ENCODE measurements at regions not wholly inside any gene's neighbourhood (a gene's known extent, or its start where the extent isn't known, plus 50 kb on each side); places are given as distances from the start of the nearest gene placed in this dataset.

GRCh38 chr3:176362191-176362731 lies 835.0 kb downstream of the TBL1XR1 start:
- Histone ChIP-seq H3K79me2 (ENCODE audit: insufficient read depth, low read depth) (no peaks in the 10 kb centered on the region), H3K4me1 (ENCODE audit: low read depth, poor library complexity, severe bottlenecking) (no peaks in the 10 kb centered on the region), H3K27ac (no peak overlapping the region), H3K4me2 (no peak overlapping the region), H3K27me3 (ENCODE audit: insufficient read depth, low read depth) (no peaks in the 10 kb centered on the region), H3K9ac (no peak overlapping the region), H4K20me1 (ENCODE audit: insufficient read depth) (no peaks in the 10 kb centered on the region), H3K4me3 (IDR thresholded peaks at IDR 0.05; ENCODE audit: insufficient read depth, low read depth, low read length) (no peak overlapping the region), H2AFZ (ENCODE audit: low read depth) (no peak overlapping the region), H3K36me3 (ENCODE audit: insufficient read depth) (no peaks in the 10 kb centered on the region)
- no peak for TF ChIP-seq CTCF (conservative IDR thresholded peaks at IDR 0.05; ENCODE audit: low read depth, low read length)

- Histone ChIP-seq H3K79me2 (ENCODE audit: insufficient read depth, low read depth) (no peaks in the 10 kb centered on the region), H3K27ac (no peak overlapping the region), H3K4me3 (IDR thresholded peaks at IDR 0.05; ENCODE audit: insufficient read depth, low read depth, low read length) (no peak overlapping the region), H3K27me3 (ENCODE audit: insufficient read depth, low read depth) (no peaks in the 10 kb centered on the region), H3K9ac (no peak overlapping the region), H3K4me2 (no peak overlapping the region), H3K36me3 (ENCODE audit: insufficient read depth) (no peaks in the 10 kb centered on the region), H3K4me1 (ENCODE audit: low read depth, poor library complexity, severe bottlenecking) (no peaks in the 10 kb centered on the region), H2AFZ (ENCODE audit: low read depth) (no peak overlapping the region), H4K20me1 (ENCODE audit: insufficient read depth) (no peaks in the 10 kb centered on the region)
- TF ChIP-seq CTCF (conservative IDR thresholded peaks at IDR 0.05; ENCODE audit: low read depth, low read length), result no peak; the same call in 1 of the 2 replicates
Measured at GRCh38 chr3:176359211-176359610, 838.1 kb downstream of the TBL1XR1 start.

GRCh38 chr3:176357891-176358290 lies 839.4 kb downstream of the TBL1XR1 start:
- Histone ChIP-seq H3K9ac (no peak overlapping the region; the same call in 1 of the 2 replicates), H3K27ac (no peak overlapping the region), H3K36me3 (ENCODE audit: insufficient read depth) (no peaks in the 10 kb centered on the region), H3K4me1 (ENCODE audit: low read depth, poor library complexity, severe bottlenecking) (no peaks in the 10 kb centered on the region), H3K79me2 (ENCODE audit: insufficient read depth, low read depth) (no peaks in the 10 kb centered on the region), H4K20me1 (ENCODE audit: insufficient read depth) (no peaks in the 10 kb centered on the region), H2AFZ (ENCODE audit: low read depth) (no peak overlapping the region), H3K27me3 (ENCODE audit: insufficient read depth, low read depth) (no peaks in the 10 kb centered on the region), H3K4me2 (no peak overlapping the region), H3K4me3 (IDR thresholded peaks at IDR 0.05; ENCODE audit: insufficient read depth, low read depth, low read length) (no peak overlapping the region)
- TF ChIP-seq CTCF (conservative IDR thresholded peaks at IDR 0.05; ENCODE audit: low read depth, low read length), result no peak

GRCh38 chr3:176354843-176355242 lies 842.4 kb downstream of the TBL1XR1 start:
- no peak overlapping the region for H3K9ac ChIP-seq
- no peak for TF ChIP-seq CTCF (conservative IDR thresholded peaks at IDR 0.05; ENCODE audit: low read depth, low read length)
- no peaks in the 10 kb centered on the region for H3K27me3 ChIP-seq (ENCODE audit: insufficient read depth, low read depth)
- H2AFZ ChIP-seq (ENCODE audit: low read depth), result no peak overlapping the region
- no peaks in the 10 kb centered on the region for H3K79me2 ChIP-seq (ENCODE audit: insufficient read depth, low read depth)
- H4K20me1 ChIP-seq (ENCODE audit: insufficient read depth), result no peaks in the 10 kb centered on the region
- no peak overlapping the region for H3K4me3 ChIP-seq (IDR thresholded peaks at IDR 0.05; ENCODE audit: insufficient read depth, low read depth, low read length)
- no peaks in the 10 kb centered on the region for H3K36me3 ChIP-seq (ENCODE audit: insufficient read depth)
- no peak overlapping the region for H3K27ac ChIP-seq
- H3K4me1 ChIP-seq (ENCODE audit: low read depth, poor library complexity, severe bottlenecking), result no peaks in the 10 kb centered on the region
- no peak overlapping the region for H3K4me2 ChIP-seq

All from KMS-11 (cell line).